ENCODE measurements at regions not wholly inside any gene's neighbourhood (a gene's known extent, or its start where the extent isn't known, plus 50 kb on each side); places are given as distances from the start of the nearest gene placed in this dataset.

- Histone ChIP-seq H2AFZ (ENCODE audit: low read depth, low read length) (no peak overlapping the region), H3K4me1 (ENCODE audit: insufficient read depth, low read length) (no peaks in the 10 kb centered on the region), H4K20me1 (ENCODE audit: insufficient read depth, low read length) (no peaks in the 10 kb centered on the region), H3K36me3 (ENCODE audit: insufficient read depth, low read length) (no peaks in the 10 kb centered on the region), H3K79me2 (ENCODE audit: insufficient read depth, low read length) (no peaks in the 10 kb centered on the region), H3K9ac (ENCODE audit: low read length) (no peak overlapping the region), H3K27me3 (ENCODE audit: insufficient read depth, low read length) (no peaks in the 10 kb centered on the region), H3K4me2 (ENCODE audit: low read length) (no peak overlapping the region), H3K9me3 (ENCODE audit: insufficient read depth, low read depth, low read length) (no peaks in the 10 kb centered on the region), H3K27ac (ENCODE audit: low read depth, low read length) (no peak overlapping the region), H3K4me3 (ENCODE audit: insufficient read depth, low read depth, low read length) (no peak overlapping the region)
- FAIRE-seq, result no peak
- H3K4me1 Mint-ChIP-seq (ENCODE audit: low read depth, unreplicated experiment), result no peaks in the 10 kb centered on the region
- TF ChIP-seq EZH2 (IDR thresholded peaks at IDR 0.05; ENCODE audit: insufficient read depth, low read length), result no peak
- TF ChIP-seq CTCF (IDR thresholded peaks at IDR 0.05; ENCODE audit: insufficient read depth, low read depth, low read length), result no peak
- no peaks in the 10 kb centered on the region for H3K36me3 Mint-ChIP-seq (ENCODE audit: low read depth, unreplicated experiment)
- H3K27ac Mint-ChIP-seq (ENCODE audit: unreplicated experiment), result no peak overlapping the region
- no peaks in the 10 kb centered on the region for H3K27me3 Mint-ChIP-seq (ENCODE audit: low read depth, unreplicated experiment)
- no peak overlapping the region for H3K4me3 Mint-ChIP-seq (ENCODE audit: unreplicated experiment)
- H3K9me3 Mint-ChIP-seq (ENCODE audit: unreplicated experiment), result no peaks in the 10 kb centered on the region
- DNase-seq (ENCODE audit: low read depth), result no peak
Observed at GRCh38 chr9:7242126-7242525, 484.4 kb downstream of the KDM4C start.

GRCh38 chr9:7241694-7242093 is 483.9 kb downstream of the KDM4C start:
- H3K27me3 ChIP-seq (ENCODE audit: insufficient read depth, low read length), result no peaks in the 10 kb centered on the region
- H3K4me1 ChIP-seq (ENCODE audit: insufficient read depth, low read length), result no peaks in the 10 kb centered on the region
- no peak overlapping the region for H3K4me2 ChIP-seq (ENCODE audit: low read length)
- H3K27ac Mint-ChIP-seq (ENCODE audit: unreplicated experiment), result no peak overlapping the region
- H3K36me3 Mint-ChIP-seq (ENCODE audit: low read depth, unreplicated experiment), result no peaks in the 10 kb centered on the region
- DNase-seq (ENCODE audit: low read depth), result no peak
- no peak overlapping the region for H3K27ac ChIP-seq (ENCODE audit: low read depth, low read length)
- H3K4me1 Mint-ChIP-seq (ENCODE audit: low read depth, unreplicated experiment), result no peaks in the 10 kb centered on the region
- no peaks in the 10 kb centered on the region for H3K9me3 ChIP-seq (ENCODE audit: insufficient read depth, low read depth, low read length)
- FAIRE-seq, result no peak
- H3K36me3 ChIP-seq (ENCODE audit: insufficient read depth, low read length), result no peaks in the 10 kb centered on the region
- no peak overlapping the region for H2AFZ ChIP-seq (ENCODE audit: low read depth, low read length)
- TF ChIP-seq CTCF (IDR thresholded peaks at IDR 0.05; ENCODE audit: insufficient read depth, low read depth, low read length) (no peak), EZH2 (IDR thresholded peaks at IDR 0.05; ENCODE audit: insufficient read depth, low read length) (no peak)
- H3K4me3 ChIP-seq (ENCODE audit: insufficient read depth, low read depth, low read length), result no peak overlapping the region
- no peaks in the 10 kb centered on the region for H4K20me1 ChIP-seq (ENCODE audit: insufficient read depth, low read length)
- no peaks in the 10 kb centered on the region for H3K27me3 Mint-ChIP-seq (ENCODE audit: low read depth, unreplicated experiment)
- no peak overlapping the region for H3K9ac ChIP-seq (ENCODE audit: low read length)
- no peaks in the 10 kb centered on the region for H3K79me2 ChIP-seq (ENCODE audit: insufficient read depth, low read length)
- H3K4me3 Mint-ChIP-seq (ENCODE audit: unreplicated experiment), result no peak overlapping the region
- no peaks in the 10 kb centered on the region for H3K9me3 Mint-ChIP-seq (ENCODE audit: unreplicated experiment)

- Mint-ChIP-seq H3K27me3 (ENCODE audit: low read depth, unreplicated experiment) (no peaks in the 10 kb centered on the region), H3K9me3 (ENCODE audit: unreplicated experiment) (no peaks in the 10 kb centered on the region), H3K36me3 (ENCODE audit: low read depth, unreplicated experiment) (no peaks in the 10 kb centered on the region), H3K27ac (ENCODE audit: unreplicated experiment) (no peak overlapping the region), H3K4me3 (ENCODE audit: unreplicated experiment) (no peak overlapping the region), H3K4me1 (ENCODE audit: low read depth, unreplicated experiment) (no peaks in the 10 kb centered on the region)
- Histone ChIP-seq H3K27me3 (ENCODE audit: insufficient read depth, low read length) (no peaks in the 10 kb centered on the region), H2AFZ (ENCODE audit: low read depth, low read length) (no peak overlapping the region), H3K4me2 (ENCODE audit: low read length) (no peak overlapping the region), H3K79me2 (ENCODE audit: insufficient read depth, low read length) (no peaks in the 10 kb centered on the region), H3K36me3 (ENCODE audit: insufficient read depth, low read length) (no peaks in the 10 kb centered on the region), H3K9me3 (ENCODE audit: insufficient read depth, low read depth, low read length) (no peaks in the 10 kb centered on the region), H3K9ac (ENCODE audit: low read length) (no peak overlapping the region), H3K27ac (ENCODE audit: low read depth, low read length) (no peak overlapping the region), H3K4me1 (ENCODE audit: insufficient read depth, low read length) (no peaks in the 10 kb centered on the region), H4K20me1 (ENCODE audit: insufficient read depth, low read length) (no peaks in the 10 kb centered on the region), H3K4me3 (ENCODE audit: insufficient read depth, low read depth, low read length) (no peak overlapping the region)
- no peak for TF ChIP-seq CTCF (IDR thresholded peaks at IDR 0.05; ENCODE audit: insufficient read depth, low read depth, low read length)
- no peak for TF ChIP-seq EZH2 (IDR thresholded peaks at IDR 0.05; ENCODE audit: insufficient read depth, low read length)
- FAIRE-seq, result no peak
- no peak for DNase-seq (ENCODE audit: low read depth)
Observed at GRCh38 chr9:7240569-7241311, 483.0 kb downstream of the KDM4C start.

All from astrocyte (in vitro differentiated cells and primary cell).